ENCODE measurements at regions not wholly inside any gene's neighbourhood (a gene's known extent, or its start where the extent isn't known, plus 50 kb on each side); places are given as distances from the start of the nearest gene placed in this dataset.

- no peak for TF ChIP-seq POLR2A (IDR thresholded peaks at IDR 0.05)
- peak in 3 of 6 experiments; percentile 3 to 24 (median 16) for TF ChIP-seq CTCF (IDR thresholded peaks at IDR 0.05)
Measured at GRCh38 chr1:103461161-103462105, 64.1 kb upstream of the RNPC3 start.

Measured in Peyer's patch (tissue), 4 donors.